Hematopoietic multipotent progenitor cell treated with erythropoietin and hydrocortisone succinate and interleukin-3 and kit ligand, for 4 days (in vitro differentiated cells): ENCODE measurements at regions not wholly inside any gene's neighbourhood (a gene's known extent, or its start where the extent isn't known, plus 50 kb on each side); places are given as distances from the start of the nearest gene placed in this dataset.
A peak's percentile ranks its signal among the peaks of the same experiment; 100 is the strongest.
"Not testable (repeated sequence)": the region's sequence is repeated elsewhere in the genome, so short reads cannot be mapped to it uniquely, and the experiment has no call there.

Source experiments
- DNase-seq: peaks from one replicate; pipeline ENCODE4 v3.0.0-alpha.2; 2015

GRCh38 chrX:27136325-27136724, 326.8 kb downstream of the PPP4R3C start:
- DNase-seq: no peak

DNA sequence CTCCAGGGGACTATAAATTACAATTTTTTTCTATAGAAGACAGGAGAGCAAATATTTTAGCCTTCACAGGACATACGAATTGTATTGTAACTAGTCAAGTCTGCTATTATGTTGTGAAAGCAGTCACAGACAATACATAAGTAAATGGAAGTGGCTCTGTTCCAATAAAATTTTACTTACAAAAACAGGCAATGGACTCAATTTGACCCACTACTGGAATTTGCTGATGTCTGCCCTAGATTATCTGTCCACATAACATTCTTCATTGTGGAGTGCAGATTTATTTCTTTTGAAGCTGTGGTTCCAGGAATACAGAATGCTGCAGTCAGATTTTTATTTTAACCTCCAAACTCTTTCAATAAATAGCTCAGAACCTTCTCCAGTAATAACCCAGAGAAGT, 330.3 kb downstream of the PPP4R3C start:
- no peak for DNase-seq

DNA sequence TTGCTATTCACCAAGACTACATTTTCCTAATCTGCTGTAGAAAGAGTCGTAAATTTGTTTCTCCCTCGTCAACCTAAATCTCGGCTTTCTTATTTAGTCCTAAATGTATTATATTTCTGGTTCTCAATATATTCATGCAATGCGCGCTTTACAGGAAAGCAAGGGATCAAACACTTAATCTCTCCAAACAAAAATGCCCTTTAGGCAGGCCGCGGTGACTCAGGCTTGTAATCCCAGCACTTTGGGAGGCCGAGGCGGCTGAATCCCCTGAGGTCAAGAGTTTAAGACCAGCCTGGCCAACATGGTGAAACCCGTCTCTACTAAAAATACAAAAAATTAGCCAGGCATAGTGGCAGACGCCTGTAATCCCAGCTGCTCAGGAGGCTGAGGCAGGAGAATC, 376.0 kb downstream of the PPP4R3C start:
- DNase-seq: not testable (repeated sequence)

GRCh38 chrX:27086237-27086636, 376.9 kb downstream of the PPP4R3C start:
- DNase-seq: no peak

GRCh38 chrX:27085346-27085745, 377.8 kb downstream of the PPP4R3C start:
- no peak for DNase-seq

DNA sequence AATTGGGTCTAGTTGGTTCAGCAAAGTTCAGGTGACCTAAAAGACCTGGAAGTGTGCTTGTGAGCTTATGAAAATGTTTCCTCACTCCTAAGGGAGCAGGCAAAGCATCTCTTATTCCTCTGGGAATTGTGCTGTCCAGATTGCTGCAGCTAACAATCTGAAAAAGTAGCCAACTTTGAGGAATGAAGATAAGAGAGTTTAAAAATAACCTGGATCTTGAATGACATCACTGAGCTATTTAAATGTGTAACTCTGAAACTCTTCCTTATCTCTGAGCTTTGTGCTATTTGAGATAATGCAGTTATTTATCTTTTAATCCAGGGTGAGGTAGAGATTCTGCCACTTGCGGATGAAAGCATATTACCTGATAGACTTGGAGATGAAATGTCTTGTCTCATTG, 384.8 kb downstream of the PPP4R3C start:
- DNase-seq: no peak

DNA sequence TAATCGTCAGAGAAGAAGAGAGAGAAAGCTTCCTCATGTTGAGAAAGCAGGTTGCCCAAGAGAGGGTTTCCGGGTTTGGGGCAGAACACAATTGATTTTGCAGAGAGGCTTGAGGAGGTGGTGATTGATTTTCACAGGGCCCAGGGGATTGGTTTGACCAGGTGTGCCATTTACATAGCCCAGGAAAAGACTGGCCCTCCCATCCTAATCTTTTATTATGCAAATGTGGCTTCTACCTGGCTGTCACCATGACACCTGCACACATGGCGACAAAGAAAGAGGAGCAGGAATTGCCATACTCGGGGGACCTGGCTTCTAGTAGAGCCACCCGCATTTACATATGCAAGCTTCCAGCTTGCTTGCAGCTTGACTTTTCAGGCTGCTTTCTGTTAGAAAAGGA, 405.3 kb downstream of the PPP4R3C start:
- no peak for DNase-seq

DNA sequence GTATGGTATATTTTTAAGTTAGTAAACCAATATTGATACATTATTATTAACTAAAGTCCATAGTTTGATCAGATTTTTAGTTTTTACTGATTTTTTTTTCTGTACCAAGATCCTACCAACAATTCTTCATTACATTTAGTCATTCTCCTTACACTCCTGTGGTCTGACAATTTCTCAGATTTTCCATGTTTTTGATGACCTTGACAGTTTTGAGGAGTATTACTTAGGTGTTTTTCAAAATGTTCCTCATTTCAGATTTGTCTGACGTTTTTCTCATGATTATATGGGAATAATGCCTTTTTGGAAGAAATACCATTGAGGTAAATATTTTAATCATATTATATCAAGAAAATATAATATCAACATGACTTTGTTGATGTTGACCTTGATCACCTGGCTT, 423.8 kb downstream of the PPP4R3C start:
- DNase-seq: no peak

- DNase-seq: no peak
These were observed 454.7 kb downstream of the PPP4R3C start for GRCh38 chrX:27008486-27008885.

- DNase-seq: no peak
These were observed 463.5 kb downstream of the PPP4R3C start for GRCh38 chrX:26999634-27000033.

DNA sequence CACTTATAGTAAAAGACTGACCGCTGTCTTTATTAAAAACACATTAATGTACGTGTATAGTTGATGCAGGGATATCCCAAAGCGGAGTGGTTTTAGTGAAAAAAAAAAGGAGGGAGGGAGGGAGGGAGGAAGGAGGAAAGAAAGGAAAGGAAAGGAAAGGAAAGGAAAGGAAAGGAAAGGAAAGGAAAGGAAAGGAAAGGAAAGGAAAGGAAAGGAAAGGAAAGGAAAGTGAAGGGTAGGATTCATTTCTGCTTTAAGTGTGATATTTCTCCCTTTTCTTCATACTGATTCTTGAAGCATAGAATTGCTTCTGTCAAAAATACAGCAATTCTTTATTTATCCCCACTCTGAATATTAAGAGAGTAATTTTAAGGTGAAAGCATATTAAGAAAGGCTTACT, 504.9 kb downstream of the PPP4R3C start:
- no peak for DNase-seq

DNA sequence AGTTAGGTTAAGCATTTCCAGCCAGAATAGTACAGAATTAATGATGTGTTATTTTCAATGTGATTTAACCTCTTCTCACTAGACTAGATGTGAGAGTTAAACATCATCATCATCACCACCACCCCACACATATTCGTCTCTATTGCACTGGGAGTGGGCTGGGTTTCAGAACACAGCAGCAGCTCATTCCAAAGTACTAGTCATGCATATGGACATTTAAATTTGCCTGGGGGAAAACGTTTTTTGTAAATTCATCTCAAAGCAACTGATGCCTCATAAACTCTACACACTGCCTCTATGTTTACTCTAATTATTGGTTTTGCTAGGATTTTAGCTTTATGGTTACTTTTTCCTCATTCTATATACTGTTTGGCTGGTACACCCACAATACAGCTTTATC, 509.1 kb downstream of the PPP4R3C start:
- DNase-seq: no peak

DNA sequence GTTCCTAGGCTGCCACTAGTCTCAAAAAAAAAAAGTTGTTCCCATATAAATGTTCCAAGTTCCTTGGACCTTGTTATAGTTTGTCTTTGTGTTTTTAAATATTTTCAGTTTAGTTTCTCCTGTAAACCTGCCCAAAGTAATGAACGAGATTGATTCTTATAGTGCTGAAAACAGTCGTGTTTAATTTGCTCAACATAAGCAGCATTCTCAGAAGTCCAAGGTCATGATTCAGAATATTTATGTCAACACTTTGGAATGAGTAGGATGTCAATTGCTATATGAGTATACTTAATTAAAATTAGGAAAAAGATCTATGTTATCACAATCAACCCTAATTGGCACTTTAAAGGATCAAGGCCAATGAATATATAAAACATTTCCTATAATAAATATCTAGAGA, 510.9 kb downstream of the PPP4R3C start:
- DNase-seq: no peak

DNA sequence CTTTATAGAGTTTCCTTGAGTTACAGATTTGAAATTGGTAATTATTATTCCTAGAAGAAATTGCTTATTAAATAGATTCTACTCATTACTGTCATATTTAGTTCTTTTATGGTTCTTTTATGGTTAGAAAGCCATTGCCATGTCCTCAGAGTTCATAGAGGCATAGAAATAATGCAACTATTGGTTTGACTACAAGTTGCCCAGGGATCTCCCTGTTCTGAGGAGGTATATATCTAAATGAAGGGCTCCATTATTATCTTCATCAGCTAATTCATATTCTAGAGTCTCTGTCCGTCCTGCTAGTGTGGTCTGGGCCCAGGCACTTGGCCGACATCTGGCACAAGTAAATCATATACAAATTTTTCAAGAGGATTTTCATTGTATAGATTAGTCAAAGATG, 535.7 kb downstream of the PPP4R3C start:
- DNase-seq: no peak

- no peak for DNase-seq
These were observed 538.1 kb downstream of the PPP4R3C start for GRCh38 chrX:26925088-26925487.

- no peak for DNase-seq
These were observed 540.9 kb downstream of the PPP4R3C start for GRCh38 chrX:26922278-26922677.

- DNase-seq: peak; percentile 38
These were observed 544.5 kb downstream of the PPP4R3C start for GRCh38 chrX:26918631-26919030.

DNA sequence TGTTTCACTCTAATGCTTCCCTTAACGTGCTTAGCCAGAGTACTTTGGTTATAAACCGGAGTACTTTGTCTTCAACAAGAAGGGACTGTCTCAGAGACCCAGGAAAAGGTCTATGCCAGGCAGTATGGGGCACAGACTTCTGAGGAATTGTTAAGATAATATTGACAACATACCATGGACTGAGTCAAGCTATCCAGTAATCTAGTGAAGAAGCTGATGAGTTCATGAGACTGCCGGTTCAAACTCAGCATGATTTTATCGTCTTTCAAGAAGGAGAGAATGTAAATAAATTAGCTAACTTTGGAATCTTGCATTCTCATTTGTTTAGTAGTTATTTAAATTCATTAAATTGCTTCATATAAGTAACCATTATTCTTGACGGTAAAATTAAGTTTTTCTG, 546.1 kb downstream of the PPP4R3C start:
- DNase-seq: no peak

GRCh38 chrX:26915064-26915463, 548.1 kb downstream of the PPP4R3C start:
- DNase-seq: no peak

DNA sequence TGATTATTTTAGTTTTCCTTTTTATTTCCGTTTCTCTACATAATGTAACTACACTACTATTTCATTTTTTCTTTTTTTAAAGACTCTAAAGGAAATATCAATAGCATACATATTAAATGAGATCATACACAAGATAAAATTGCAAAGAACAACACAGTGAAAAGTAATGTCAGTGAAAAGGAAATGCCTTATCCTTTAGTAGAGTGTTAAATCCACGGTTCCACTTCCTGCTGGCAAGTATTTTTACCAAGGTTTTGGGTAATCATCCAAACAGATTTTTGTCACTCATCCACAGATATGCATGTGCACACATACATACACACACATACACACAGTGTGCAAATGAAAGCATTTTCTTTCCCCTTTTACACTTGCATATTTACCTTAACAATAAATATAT, 548.9 kb downstream of the PPP4R3C start:
- DNase-seq: no peak

- not testable (repeated sequence) for DNase-seq
These were observed 551.4 kb downstream of the PPP4R3C start for GRCh38 chrX:26911785-26912184.

- DNase-seq: no peak
These were observed 553.4 kb downstream of the PPP4R3C start for GRCh38 chrX:26909728-26910127.

- no peak for DNase-seq
These were observed 554.9 kb downstream of the PPP4R3C start for GRCh38 chrX:26908218-26908617.

GRCh38 chrX:26889574-26889973, 573.6 kb downstream of the PPP4R3C start:
- DNase-seq: no peak

- no peak for DNase-seq
These were observed 589.4 kb downstream of the PPP4R3C start for GRCh38 chrX:26873736-26874135.

DNA sequence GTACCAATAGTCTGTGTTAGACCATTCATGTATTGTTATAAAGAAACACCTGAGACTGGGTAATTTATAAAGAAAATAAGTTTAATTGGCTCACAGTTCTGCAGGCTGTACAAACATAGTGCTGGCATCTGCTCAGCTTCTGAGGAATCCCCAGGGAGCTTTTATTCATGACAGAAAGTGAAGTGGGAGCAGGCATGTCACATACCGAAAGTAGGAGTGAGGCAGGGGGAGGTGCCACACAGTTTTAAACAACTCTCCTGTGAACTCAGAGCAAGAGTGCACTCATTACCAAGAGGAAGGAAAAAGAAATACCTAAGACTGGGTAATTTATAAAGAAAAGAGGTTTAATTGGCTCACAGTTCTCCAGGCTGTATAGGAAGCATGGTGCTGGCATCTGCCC, 591.2 kb downstream of the PPP4R3C start:
- DNase-seq: no peak
